ENCODE measurements at regions not wholly inside any gene's neighbourhood (a gene's known extent, or its start where the extent isn't known, plus 50 kb on each side); places are given as distances from the start of the nearest gene placed in this dataset.

- DNase-seq, result no peak
Observed at GRCh38 chr3:106229495-106230278, 360.9 kb upstream of the CBLB start.

- no peak for DNase-seq
Observed at GRCh38 chr3:106231086-106231485, 362.3 kb upstream of the CBLB start.

DNA sequence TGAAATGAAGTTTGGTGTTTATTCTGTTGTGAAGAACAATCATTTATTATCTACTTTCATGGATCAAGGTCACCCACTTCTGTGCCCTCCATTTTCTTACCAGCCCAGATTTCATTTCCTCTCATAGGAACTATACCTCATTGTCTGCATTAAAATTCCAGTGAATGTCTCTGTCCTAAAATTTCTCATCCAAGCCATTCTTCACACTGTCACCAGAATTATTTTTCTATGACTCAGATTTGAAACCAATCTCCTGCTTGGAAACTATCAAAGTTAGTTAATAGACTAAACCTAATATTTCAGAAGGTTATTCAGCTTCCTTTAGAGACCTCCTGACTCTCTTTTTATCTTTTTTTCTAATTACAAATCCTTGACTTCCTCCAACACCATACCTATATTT lies 364.1 kb upstream of the CBLB start:
- DNase-seq, result no peak

DNA sequence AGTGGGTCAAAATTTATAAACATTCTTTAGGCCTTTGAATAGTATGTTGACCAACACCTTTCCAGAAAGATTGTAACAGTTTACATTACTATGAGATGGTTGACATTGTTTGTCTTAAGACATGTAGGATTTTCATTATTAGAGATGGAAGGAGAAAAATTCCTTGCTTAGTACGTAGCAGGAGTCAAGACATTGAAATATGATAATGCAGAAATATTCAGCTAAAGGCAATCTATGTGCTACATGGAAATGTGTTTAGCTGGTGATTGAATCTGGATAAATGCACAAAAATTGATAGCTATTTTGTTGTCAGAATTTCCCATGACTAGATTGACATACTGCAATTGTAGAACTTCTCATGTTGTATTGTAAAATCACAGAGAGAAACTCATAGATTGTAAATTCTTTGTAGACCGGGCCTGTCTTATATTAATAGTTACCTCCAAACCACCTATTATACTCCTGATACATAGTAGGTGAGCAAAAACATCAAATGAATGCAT lies 370.4 kb upstream of the CBLB start:
- no peak for DNase-seq

DNA sequence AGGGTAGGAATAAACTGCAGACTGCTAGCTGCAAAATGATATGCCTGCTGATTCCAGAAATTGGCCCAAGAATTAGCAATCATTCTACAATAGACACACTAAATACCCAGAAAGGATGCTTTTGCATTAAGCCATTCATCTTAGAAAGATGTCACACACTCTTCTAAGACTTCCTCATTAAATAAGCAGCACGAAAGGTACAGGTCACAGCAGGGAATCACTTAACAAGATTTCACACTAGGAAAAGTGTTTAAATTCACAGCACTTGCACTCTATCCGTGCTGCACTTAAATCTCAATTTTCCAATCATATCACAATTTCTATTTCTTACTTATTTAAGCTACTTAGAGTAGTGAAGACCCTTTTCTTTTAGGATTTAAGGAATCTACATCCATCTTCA lies 372.8 kb upstream of the CBLB start:
- no peak for DNase-seq

DNA sequence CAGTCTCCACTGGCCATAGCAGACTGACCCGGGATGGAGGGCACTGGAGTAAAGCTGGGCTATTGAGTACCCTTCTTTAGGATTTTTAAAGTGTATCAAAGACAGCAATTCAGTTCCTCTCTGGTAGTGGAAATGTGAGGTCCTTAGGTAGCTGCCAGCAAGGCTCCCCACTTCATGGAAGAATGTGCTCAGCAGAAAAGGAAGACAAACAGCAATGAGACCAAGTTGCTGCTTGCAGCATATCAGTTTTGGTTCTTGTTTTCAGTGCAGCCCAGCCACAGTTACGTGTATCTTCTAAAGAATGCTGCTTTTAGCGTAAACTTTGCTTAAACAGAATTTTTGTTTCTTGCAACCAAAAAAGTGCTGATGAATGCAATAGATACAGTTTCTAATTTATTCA lies 374.0 kb upstream of the CBLB start:
- no peak for DNase-seq

- no peak for DNase-seq
Observed at GRCh38 chr3:106245400-106245799, 376.6 kb upstream of the CBLB start.

- DNase-seq, result no peak
Observed at GRCh38 chr3:106247902-106248684, 379.3 kb upstream of the CBLB start.

GRCh38 chr3:106249159-106249558 lies 380.3 kb upstream of the CBLB start:
- no peak for DNase-seq

DNA sequence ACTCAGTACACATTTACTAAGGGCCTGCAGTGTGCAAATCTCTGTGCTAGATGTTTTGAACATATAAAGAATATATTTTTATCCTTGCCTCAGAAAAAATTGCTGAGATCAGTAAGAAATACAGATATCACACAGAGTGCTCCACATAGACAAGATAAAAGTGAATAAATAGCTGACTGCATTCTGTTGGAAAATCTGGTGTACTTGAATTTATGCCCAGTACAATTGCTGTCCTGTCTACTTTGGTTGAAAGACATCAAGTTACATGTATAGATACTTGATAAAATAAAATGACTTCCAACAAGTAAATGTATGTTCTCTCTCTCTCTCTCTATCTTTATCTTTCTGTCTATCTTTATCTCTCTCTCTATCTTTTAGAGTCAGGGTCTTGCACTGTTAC lies 381.2 kb upstream of the CBLB start:
- no peak for DNase-seq

DNA sequence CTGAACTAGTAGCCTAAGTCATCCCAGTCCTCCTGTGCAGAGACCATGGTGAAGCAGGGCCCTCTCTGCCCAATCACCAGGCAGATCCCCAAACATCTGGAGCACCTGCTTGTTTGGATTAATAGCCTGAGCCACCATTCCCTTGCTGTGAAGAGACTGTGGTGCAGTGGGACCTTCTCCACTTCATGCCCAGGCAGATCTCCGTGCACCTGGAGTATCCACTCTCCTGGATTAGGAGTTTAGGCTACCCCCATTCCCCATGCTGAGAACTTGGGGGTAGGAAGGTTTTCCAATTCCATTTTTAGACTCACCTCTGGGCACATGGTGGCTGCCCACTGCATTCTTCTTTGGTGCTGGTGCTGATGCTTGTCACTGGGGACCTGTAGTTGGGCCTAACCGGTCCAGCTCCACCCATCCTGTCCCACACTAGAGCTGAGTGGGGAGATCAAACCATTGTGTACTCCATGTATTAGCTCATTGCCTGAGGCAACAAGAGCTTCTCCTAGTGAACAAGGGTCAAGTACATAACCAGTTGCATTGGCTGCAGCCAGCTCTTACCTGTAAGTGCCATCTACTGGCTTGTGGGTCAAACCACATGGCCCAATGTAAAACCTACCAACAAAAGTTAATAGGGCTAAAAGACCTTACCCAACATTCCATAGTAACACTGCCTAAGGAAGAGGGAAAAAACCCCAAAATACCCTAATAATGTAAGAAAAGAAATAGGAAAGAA lies 382.5 kb upstream of the CBLB start:
- no peak for DNase-seq

- no peak for DNase-seq
Observed at GRCh38 chr3:106255870-106256248, 387.0 kb upstream of the CBLB start.

DNA sequence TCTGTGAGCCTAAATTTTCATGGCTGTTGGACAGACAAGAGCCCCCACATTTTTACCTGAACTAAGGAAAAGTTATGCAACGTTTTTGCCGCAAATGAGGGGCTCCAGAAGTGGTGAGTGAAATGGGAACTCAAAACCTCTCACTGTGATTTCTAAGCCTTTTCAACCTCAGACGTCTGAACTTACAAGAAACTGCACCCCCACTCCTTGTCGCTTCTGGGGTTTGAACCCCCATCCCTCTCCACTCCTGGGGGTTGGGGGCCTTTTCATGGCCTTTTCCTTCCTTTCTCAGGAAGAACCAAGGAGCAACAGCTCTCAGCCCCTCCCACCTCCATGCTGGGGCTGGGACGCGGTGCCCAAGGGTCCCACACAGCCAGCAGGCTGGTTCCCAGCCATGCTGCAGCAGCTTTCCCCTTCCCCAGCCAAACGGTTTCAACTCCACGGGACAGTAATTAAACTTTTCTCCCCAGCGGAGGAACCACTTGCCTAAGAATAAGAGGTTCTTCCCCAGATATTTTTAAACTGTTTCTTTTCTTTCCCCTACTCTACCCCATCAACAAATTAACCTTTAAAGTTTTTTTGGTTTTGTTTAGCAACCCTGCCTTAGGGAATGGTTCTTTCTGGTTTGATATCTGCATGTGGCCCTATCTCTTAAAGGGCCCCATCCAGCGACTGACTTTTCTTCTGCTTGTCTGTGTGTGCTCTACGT lies 387.6 kb upstream of the CBLB start:
- no peak for DNase-seq

DNA sequence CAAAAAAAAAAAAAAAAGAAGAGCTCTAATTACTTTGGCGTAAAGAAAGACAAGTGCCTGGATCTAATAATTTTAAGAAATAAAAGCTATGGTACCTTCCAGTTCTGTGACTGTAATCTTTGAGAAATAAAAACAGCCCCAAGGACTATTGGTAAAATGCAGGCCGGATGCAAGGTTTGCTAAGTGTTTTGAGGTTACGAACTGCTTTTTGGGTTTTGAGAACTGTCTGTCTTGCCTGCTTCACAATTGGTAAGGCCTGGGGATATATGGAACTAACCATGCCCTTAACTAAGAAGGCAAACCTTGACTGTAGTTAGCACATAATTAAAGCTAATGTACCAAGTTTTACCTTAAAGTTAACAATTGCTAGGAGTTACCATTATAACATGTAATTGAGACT lies 388.4 kb upstream of the CBLB start:
- no peak for DNase-seq

DNA sequence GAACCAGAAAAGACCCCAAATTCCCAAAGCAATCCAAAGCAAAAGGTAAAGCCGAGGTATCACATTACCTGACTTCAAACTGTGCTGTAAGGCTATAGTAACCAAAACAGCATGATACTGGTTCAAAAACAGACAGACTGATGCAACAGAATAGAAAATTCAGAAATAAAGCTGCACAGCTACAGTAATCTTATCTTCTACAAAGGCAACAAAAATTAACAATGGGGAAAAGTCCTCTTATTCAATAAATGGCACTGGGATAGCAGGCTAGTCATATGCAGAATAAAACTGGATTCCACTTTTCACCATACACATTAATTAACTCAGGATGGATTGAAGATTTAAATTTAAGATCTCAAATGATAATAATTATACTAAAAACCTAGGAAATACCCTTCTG lies 392.6 kb upstream of the CBLB start:
- DNase-seq, result no peak

DNA sequence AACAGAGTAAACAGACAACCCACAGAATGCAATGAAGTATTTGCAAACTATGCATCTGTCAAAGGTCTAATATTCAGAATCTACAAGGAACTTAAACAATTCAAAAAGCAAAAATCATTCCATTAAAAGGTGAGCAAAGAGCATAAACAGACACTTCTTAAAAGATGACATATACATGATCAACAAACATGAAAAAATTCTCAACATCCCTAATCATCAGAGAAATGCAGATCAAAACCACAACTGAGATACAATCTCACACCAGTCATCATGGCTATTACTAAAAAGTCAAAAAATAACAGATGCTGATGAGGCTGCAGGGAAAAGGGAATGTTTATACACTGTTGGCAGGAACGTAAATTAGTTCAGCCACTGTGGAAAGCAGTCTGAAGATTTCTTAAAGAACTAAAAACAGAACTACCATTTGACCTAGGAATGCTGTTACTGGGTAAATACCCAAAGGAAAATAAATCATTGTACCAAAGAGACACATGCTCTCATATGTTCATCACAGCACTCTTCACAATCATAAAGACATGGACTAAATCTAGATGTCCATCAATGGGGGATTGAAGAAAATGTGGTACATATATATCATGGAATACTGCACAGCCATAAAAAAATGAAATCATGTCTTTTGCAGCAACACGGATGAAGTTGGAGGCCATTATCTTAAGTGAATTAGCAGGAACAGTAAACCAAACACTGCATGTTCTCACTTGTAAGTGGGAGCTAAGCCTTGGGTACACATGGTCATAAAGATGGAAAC lies 393.3 kb upstream of the CBLB start:
- no peak for DNase-seq

DNA sequence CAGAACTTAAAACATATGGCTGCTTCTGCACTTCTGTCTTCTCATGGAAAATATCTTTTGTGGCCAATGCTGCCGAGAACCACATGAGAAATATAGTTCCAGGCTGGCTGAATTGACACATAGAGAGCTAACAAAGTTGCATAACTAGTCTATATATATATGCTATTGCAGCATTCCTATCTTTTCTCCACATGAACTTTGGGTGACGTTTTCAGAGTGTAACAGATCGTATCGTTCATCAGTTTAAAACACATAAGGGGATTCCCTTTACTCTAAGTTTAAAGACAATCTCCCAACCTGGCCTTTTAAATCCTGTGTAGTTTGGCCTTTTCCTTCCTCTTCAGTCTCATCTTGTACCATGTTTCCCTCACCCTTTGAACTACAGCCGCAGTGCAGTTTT lies 394.2 kb upstream of the CBLB start:
- no peak for DNase-seq

DNA sequence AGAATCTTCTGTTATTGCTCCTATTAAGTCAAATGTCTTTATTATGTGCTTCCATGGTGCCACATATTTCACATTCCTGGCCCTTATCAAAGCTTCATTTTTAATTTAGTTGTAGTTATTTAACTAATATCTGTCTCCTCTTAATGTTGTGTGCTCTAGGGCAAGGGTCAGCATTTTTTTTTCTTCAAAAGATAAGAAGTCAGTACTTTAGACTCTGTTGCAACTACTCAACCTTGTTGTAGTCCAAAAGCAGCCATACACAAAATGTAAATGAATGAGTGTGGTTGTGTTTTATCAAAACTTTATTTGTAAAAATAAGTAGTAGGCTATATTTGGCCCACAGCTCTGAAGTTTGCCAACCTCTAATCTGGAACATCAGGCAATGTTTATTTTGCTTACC lies 394.7 kb upstream of the CBLB start:
- no peak for DNase-seq

GRCh38 chr3:106265704-106266103 lies 396.9 kb upstream of the CBLB start:
- no peak for DNase-seq

DNA sequence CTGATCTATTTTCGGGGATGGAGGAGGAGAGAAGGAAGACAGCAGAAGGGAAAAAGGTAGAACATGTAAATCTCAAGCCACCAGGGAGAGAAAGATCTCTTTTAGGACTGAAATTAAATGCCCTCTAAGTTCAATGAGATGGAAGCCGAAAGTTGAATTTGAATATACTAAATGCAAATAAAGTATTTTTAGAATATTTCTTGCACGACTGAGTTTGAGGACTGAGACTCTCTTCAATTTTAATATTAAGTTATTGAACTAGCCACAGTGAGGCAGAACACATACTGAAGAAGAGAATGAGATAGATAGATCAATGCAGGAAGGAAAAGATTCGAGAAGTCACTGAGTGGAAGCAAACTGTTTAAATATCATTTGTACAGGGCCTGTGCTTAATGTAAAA lies 399.9 kb upstream of the CBLB start:
- DNase-seq, result no peak

GRCh38 chr3:106272302-106272701 lies 403.5 kb upstream of the CBLB start:
- DNase-seq, result no peak

GRCh38 chr3:106275592-106275991 lies 406.8 kb upstream of the CBLB start:
- DNase-seq, result no peak
